ENCODE measurements at regions not wholly inside any gene's neighbourhood (a gene's known extent, or its start where the extent isn't known, plus 50 kb on each side); places are given as distances from the start of the nearest gene placed in this dataset.

DNA sequence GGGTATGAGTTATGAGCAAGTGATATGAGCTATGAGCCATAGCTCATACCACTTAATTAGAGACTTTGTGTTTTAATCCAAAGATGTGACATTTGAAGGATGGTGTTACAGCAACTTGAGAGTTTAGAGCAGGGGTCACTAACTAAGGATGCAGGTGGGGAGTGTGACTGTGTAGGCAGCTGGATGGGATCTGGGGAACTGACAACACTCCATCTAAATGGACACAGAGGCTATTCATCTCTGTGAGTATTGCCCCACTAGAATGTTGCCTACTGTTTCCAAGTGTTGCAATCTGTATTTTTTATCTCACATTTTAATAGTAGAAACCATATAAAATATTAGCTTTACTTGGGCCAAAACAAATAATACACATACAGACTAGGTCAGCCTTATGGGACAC lies 488.1 kb upstream of the DAB2 start:
- TF ChIP-seq, protein P1, sequence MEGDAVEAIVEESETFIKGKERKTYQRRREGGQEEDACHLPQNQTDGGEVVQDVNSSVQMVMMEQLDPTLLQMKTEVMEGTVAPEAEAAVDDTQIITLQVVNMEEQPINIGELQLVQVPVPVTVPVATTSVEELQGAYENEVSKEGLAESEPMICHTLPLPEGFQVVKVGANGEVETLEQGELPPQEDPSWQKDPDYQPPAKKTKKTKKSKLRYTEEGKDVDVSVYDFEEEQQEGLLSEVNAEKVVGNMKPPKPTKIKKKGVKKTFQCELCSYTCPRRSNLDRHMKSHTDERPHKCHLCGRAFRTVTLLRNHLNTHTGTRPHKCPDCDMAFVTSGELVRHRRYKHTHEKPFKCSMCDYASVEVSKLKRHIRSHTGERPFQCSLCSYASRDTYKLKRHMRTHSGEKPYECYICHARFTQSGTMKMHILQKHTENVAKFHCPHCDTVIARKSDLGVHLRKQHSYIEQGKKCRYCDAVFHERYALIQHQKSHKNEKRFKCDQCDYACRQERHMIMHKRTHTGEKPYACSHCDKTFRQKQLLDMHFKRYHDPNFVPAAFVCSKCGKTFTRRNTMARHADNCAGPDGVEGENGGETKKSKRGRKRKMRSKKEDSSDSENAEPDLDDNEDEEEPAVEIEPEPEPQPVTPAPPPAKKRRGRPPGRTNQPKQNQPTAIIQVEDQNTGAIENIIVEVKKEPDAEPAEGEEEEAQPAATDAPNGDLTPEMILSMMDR (conservative IDR thresholded peaks at IDR 0.05) = no peak
- TF ChIP-seq ZFX (IDR thresholded peaks at IDR 0.05) = no peak
